ENCODE measurements at regions not wholly inside any gene's neighbourhood (a gene's known extent, or its start where the extent isn't known, plus 50 kb on each side); places are given as distances from the start of the nearest gene placed in this dataset.
A peak's percentile ranks its signal among the peaks of the same experiment; 100 is the strongest.

DNA sequence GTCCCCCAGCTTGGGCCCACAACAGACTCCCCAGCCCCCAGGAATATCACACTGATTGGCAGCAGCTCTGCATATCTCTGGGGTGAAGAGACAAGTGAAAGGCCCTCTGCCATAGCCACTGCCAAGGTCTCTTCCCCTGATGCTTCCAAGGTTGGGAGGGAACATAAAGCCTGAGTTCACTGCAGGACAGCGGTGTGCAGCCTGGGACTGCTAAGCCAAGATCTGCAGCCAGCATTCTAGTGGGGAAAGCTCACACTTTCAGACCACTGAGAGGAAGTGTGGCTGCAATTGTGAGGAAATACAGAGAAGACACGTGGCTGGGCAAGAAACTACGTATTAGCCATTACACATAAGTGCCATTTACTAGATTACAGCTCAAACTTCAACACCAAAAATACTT lies 100.7 kb downstream of the MAIP1 start:
- no peak for DNase-seq

DNA sequence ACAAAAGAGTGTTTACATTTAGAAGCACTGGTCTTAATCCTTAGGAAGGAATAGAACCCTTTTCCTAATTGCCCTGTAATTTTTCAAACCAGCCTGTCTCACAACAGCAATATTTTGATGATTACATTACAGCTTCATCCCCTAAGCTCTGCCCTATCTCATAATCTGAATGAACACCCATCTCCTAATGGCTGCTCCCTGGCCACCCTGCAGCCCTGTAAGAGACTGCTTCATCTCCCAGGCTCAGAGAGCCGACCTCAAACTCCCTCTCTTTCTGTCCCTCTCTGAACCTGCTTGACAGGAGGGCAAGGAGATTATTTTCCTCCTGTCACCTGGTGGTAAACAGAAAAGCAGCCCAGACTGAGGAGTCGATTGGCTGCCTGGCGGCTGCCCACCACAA lies 107.8 kb downstream of the MAIP1 start:
- DNase-seq: no peak

DNA sequence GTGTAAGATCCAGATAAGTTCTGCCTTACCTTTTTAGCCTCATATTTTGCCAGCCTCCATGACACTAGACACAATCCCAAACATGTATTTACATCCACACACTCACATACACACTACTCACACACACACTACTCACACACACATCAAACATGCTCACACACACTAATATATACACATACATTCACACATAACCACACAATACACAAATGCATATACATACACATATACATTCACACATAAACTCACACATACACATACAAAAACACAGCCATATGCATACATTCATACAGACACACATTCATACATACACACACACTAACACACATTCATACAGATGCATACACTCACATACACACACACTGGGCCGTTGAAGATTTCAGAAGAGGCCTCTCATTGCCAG lies 109.5 kb downstream of the MAIP1 start:
- DNase-seq: no peak

DNA sequence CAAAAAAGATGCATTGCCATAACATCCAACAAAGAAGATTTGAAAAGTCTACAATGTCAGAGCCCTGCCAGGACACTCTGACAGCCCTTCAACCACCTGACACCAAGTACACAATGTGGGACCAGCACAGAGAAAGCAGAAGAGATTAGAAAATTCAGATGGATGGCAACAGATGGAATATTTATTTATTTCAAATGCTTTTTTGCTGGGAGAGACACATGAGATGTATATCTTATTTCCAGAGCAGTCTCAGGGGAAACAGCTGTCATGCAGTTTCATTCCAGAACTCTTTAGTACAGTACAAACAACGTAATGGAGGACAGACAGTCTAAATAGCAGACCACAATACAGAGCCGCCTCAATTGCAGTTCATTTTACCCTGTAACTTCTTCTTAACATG lies 110.1 kb downstream of the MAIP1 start:
- no peak for DNase-seq

DNA sequence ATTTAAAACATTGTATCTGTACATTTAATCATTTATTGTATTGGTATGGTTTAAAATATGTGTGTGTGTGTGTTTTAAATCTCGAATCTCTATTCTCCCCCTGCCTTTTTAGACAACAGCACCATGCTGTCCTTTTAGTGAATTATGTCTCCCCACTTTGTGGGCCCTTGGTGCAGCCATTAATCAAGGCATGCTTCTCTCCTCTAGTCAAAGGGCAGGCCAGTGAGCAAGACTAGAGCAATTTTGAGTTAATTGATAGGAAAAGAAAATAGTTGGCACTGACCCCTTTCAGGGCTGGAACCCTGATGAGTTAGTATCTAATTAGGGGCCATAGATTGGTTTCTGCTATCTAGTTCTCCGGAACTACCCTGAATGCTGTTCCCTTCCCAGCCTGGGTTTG lies 111.0 kb downstream of the MAIP1 start:
- no peak for DNase-seq

GRCh38 chr2:200068642-200069041 lies 113.3 kb downstream of the MAIP1 start:
- no peak for DNase-seq

GRCh38 chr2:200077210-200077650 lies 121.8 kb downstream of the MAIP1 start:
- DNase-seq: no peak

GRCh38 chr2:200077838-200078237 lies 122.5 kb downstream of the MAIP1 start:
- DNase-seq: peak in 1 of 2 experiments; percentile 31

GRCh38 chr2:200079356-200079755 lies 124.0 kb downstream of the MAIP1 start:
- DNase-seq: no peak

DNA sequence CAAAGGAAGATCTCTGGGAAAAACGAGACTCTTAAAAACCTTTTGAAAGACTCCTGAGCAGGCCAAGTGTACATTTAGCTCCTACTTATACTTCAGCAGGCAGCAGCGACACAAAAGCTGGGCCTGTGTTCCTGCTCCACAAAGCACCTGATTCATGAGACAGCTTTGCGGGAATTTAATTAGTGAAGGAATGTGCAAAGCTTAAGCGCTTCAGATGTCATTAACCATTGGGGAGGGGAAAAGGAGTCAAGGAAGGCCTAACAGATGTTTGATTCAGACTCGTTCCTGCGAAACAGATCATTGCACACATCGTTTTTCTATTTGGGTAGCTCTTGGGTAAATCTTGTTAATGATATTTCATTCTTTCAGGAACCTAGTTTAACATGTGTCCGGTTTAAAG lies 125.9 kb downstream of the MAIP1 start:
- DNase-seq: no peak

DNA sequence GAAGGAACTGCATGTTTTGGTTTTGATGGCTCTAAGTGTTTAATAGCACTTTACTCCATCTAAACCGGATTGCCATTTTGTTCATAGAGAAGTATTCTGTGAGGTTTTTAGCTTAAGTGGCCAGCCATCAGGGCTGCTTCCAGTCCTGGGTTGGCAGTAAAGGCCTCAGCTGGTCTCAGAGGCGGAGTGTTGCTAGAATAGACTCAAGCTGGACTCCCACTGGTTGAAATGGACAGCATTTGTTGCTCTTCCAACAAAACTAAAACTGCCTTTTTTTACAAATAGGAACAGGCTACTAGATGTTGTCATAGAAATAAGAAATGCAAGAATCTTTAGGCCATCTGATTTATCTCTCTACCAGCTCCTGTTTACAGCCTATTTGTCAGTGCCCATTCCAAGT lies 126.4 kb downstream of the MAIP1 start:
- DNase-seq: no peak

- no peak for DNase-seq
Measured at GRCh38 chr2:200084036-200084435, 128.7 kb downstream of the MAIP1 start.

DNA sequence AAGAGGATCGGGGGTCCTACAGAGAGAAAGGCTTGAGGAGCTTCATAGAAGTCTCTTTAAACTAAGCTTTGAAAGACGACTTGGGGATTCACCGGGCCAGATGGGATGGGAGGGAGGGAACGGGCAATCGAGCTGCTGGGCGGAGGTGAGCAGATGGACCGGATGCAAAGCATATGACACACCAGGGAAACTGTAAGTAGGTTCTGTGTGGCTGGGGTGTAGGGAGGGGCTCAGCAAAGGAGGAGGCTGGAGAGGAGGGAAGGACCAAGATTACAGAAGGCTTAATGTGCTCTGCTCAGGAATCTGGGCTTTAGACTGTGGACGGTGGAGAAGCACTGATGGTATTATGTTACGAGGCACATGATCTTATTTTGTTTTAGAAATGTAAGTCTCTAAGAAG lies 131.5 kb downstream of the MAIP1 start:
- DNase-seq: peak in 1 of 2 experiments; percentile 46

DNA sequence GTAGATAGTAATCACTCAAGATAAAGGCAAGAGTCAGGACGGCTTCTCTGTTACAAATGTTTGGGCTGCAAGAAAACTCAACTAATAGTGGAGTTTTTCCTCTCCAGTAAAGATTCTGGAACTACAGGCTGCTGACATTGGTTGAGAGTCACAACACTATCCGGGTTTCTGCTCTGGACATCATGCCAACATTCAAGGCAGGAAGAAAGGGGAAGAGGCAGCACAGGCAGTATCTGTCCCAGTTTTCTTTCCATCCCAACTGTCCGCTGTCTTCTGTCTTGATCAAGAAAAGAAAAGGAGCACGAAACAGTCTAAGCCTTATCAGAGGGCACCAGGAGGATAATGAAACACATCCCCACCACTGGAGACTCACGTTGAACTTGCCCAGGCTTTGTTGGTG lies 132.1 kb downstream of the MAIP1 start:
- no peak for DNase-seq

- no peak for DNase-seq
Measured at GRCh38 chr2:200089040-200089755, 133.8 kb downstream of the MAIP1 start.

- DNase-seq: no peak
Measured at GRCh38 chr2:200089756-200090109, 134.4 kb downstream of the MAIP1 start.

DNA sequence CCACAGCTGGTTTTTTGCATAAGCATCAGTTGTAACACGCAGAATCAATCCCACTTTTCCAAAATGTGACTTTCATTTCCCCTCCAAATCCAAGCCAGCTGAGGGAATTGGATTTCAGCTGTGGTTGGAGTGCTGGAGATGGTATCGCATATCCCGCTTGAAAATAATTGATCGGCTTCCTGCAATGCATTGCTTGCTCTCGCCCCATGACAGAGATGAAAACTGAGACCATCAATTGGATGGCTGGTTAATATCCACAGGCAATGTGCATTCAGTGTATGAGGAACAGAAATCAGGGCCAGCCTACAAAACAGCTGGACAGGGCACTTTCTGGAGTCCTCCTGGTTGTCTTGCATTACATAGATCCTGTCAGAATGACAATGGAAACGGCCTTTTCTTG lies 135.3 kb downstream of the MAIP1 start:
- no peak for DNase-seq

DNA sequence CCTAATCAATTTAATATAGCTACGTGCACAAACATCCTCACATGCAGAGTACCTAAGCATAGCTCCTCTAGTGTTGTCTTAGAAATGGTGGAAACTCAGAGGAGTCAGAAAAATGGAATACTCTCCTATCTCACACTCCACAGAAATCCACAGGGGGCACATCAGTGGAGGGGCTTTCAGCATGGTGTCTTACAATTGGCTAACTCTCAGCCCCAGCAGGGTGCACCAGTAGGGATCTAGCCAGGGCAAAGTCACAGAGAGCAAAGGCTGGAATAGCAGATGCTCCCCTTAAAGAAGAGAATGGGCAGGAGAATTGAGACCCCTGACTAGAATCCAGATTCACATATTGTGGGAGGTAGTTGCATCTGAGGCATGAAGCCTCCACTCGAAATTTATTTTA lies 135.7 kb downstream of the MAIP1 start:
- DNase-seq: no peak

- no peak for DNase-seq
Measured at GRCh38 chr2:200092235-200092634, 136.9 kb downstream of the MAIP1 start.

- no peak for DNase-seq
Measured at GRCh38 chr2:200095436-200095835, 140.1 kb downstream of the MAIP1 start.

DNA sequence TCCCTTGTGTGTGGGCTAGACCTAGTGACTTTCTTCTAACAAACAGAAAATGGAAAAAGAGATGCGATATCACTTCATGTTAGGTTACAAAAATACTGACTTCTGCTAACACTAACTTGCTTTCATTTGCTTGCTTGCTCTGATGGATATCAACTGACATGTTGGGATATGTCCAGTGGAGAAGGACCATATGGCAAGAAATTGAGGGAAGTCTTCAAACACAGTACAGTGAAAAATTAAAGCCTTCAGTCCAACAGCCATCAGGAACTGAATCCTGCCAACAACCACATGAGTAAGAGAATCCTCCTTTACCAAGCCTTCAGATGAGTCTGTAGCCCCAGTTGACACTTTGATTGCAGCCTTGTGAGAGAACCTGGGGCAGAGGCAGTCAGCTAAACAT lies 143.9 kb downstream of the MAIP1 start:
- DNase-seq: peak in 1 of 2 experiments; percentile 38

DNA sequence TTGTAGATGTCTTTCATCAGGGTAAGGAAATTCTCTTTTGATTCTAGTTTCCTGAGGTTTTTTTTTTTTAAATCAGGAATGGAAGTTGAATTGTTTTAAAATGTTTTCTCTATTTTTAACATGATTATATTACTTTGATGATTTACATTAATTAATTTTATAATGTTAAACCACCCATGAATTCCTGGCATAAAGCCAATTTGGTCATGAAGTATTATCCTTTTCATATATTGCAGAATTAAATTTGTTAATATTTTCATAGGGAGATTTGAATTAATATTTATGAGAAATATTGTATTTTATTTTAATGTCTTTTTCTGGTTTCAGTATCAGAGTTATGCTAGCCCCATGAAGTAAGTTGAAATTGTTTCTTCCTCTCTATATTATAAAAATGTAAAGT lies 144.6 kb downstream of the MAIP1 start:
- no peak for DNase-seq

- peak in 1 of 2 experiments; percentile 19 for DNase-seq
Measured at GRCh38 chr2:200101922-200102321, 146.5 kb downstream of the MAIP1 start.

DNA sequence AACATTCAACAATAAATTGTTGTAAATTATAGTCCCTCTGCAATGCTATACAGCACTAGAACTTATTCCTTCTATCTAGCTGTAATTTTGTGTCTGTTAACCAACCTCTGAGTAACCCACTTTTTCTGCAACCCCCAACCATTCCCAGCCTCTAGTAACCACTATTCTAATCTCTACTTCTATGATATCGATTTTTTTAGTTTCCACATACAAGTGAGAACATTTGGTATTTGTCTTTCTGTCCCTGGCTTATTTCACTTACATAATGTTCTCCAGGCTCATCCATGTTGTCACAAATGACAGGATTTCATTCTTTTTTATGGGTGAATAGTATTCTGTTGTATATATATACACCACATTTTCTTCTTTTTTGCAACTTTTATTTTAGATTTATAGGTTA lies 147.6 kb downstream of the MAIP1 start:
- DNase-seq: no peak

- DNase-seq: no peak
Measured at GRCh38 chr2:200104015-200104414, 148.6 kb downstream of the MAIP1 start.
